GM12873 (cell line): ENCODE measurements at regions not wholly inside any gene's neighbourhood (a gene's known extent, or its start where the extent isn't known, plus 50 kb on each side); places are given as distances from the start of the nearest gene placed in this dataset.

Experiments
- CTCF ChIP-seq: IDR thresholded peaks from 2 replicates; pipeline ENCODE4 v1.5.1; 2012; ENCODE audit warnings: low read depth, mild to moderate bottlenecking, moderate library complexity, low read length, control low read depth; ENCODE audit not compliant: insufficient read depth; ENCODE audit errors: missing control alignments

GRCh38 chr13:90532861-90533492, 814.5 kb upstream of the MIR17HG start:
- no peak for TF ChIP-seq CTCF

GRCh38 chr13:90533866-90534265, 813.6 kb upstream of the MIR17HG start:
- no peak for TF ChIP-seq CTCF

- TF ChIP-seq CTCF, result no peak
Observed at GRCh38 chr13:90534617-90535370, 812.7 kb upstream of the MIR17HG start.

- TF ChIP-seq CTCF, result no peak
Observed at GRCh38 chr13:90535421-90535820, 812.1 kb upstream of the MIR17HG start.

GRCh38 chr13:90538063-90538462, 809.4 kb upstream of the MIR17HG start:
- no peak for TF ChIP-seq CTCF

GRCh38 chr13:90541346-90541745, 806.1 kb upstream of the MIR17HG start:
- TF ChIP-seq CTCF, result no peak

GRCh38 chr13:90542959-90543505, 804.5 kb upstream of the MIR17HG start:
- TF ChIP-seq CTCF, result no peak
